BE2C (cell line): ENCODE measurements at regions not wholly inside any gene's neighbourhood (a gene's known extent, or its start where the extent isn't known, plus 50 kb on each side); places are given as distances from the start of the nearest gene placed in this dataset.

Experiments used
- DNase-seq: peaks from one replicate; pipeline ENCODE4 v3.0.0-alpha.2; 2020
- H3K27me3 ChIP-seq: fragments of 250-450 bp; sonication (Bioruptor Pico); 2 replicates; pipeline ENCODE4 v1.5.1; 2020; ENCODE audit warnings: mild to moderate bottlenecking
- H3K36me3 ChIP-seq: fragments of 250-450 bp; sonication (Bioruptor Pico); 2 replicates; pipeline ENCODE4 v1.5.1; 2020; ENCODE audit warnings: mild to moderate bottlenecking
- H3K4me1 ChIP-seq: fragments of 250-450 bp; sonication (Bioruptor Pico); 2 replicates; pipeline ENCODE4 v1.5.1; 2020
- H3K4me3 ChIP-seq: 2 replicates; pipeline ENCODE4 v1.5.1; 2011; ENCODE audit warnings: low read depth, low read length
- H3K9me3 ChIP-seq: fragments of 250-450 bp; sonication (Bioruptor Pico); 2 replicates; pipeline ENCODE4 v1.5.1; 2020
- CTCF ChIP-seq: IDR thresholded peaks from 2 replicates; pipeline ENCODE4 v1.5.1; 2012; ENCODE audit warnings: mild to moderate bottlenecking, low read depth, low read length

- peaks cover 3% of the 10 kb centered on the region; the same call in 1 of the 2 replicates for H3K4me1 ChIP-seq
- no peak for DNase-seq
Measured at GRCh38 chr7:130944997-130945396, 211.0 kb upstream of the KLF14 start.

GRCh38 chr7:130945411-130945811, 211.4 kb upstream of the KLF14 start:
- Histone ChIP-seq H3K9me3 (no peaks in the 10 kb centered on the region), H3K4me1 (peaks cover 3% of the 10 kb centered on the region; the same call in 1 of the 2 replicates), H3K4me3 (no peak overlapping the region), H3K36me3 (no peaks in the 10 kb centered on the region; the same call in 1 of the 2 replicates), H3K27me3 (no peaks in the 10 kb centered on the region)
- TF ChIP-seq CTCF = no peak
- no peak for DNase-seq

More at GRCh38 chr7:130944997-130945396, 211.0 kb upstream of the KLF14 start:
- H3K4me3 ChIP-seq = no peak overlapping the region
- H3K9me3 ChIP-seq = no peaks in the 10 kb centered on the region
- H3K27me3 ChIP-seq = no peaks in the 10 kb centered on the region
- TF ChIP-seq CTCF = no peak
- no peaks in the 10 kb centered on the region; the same call in 1 of the 2 replicates for H3K36me3 ChIP-seq

GRCh38 chr7:130946114-130946513, 212.1 kb upstream of the KLF14 start:
- no peaks in the 10 kb centered on the region for H3K27me3 ChIP-seq

GRCh38 chr7:130947792-130948580, 214.0 kb upstream of the KLF14 start:
- H3K9me3 ChIP-seq = no peaks in the 10 kb centered on the region
- no peak for TF ChIP-seq CTCF
- H3K4me3 ChIP-seq = no peak overlapping the region
- no peaks in the 10 kb centered on the region for H3K27me3 ChIP-seq
- DNase-seq = no peak
- H3K36me3 ChIP-seq = no peaks in the 10 kb centered on the region; the same call in 1 of the 2 replicates
- no peaks in the 10 kb centered on the region for H3K4me1 ChIP-seq

More at GRCh38 chr7:130946114-130946513, 212.1 kb upstream of the KLF14 start:
- Histone ChIP-seq H3K4me3 (no peak overlapping the region), H3K9me3 (no peaks in the 10 kb centered on the region), H3K36me3 (no peaks in the 10 kb centered on the region; the same call in 1 of the 2 replicates), H3K4me1 (peaks cover 3% of the 10 kb centered on the region; the same call in 1 of the 2 replicates)
- TF ChIP-seq CTCF = no peak
- DNase-seq = no peak

- no peaks in the 10 kb centered on the region for H3K27me3 ChIP-seq
- no peaks in the 10 kb centered on the region for H3K9me3 ChIP-seq
- DNase-seq = no peak
- H3K36me3 ChIP-seq = no peaks in the 10 kb centered on the region; the same call in 1 of the 2 replicates
- no peak overlapping the region for H3K4me3 ChIP-seq
- TF ChIP-seq CTCF = no peak
- no peaks in the 10 kb centered on the region for H3K4me1 ChIP-seq
Measured at GRCh38 chr7:130948822-130949221, 214.8 kb upstream of the KLF14 start.

GRCh38 chr7:130949550-130949949, 215.5 kb upstream of the KLF14 start:
- Histone ChIP-seq H3K9me3 (no peaks in the 10 kb centered on the region), H3K36me3 (no peaks in the 10 kb centered on the region), H3K27me3 (no peaks in the 10 kb centered on the region), H3K4me1 (no peaks in the 10 kb centered on the region), H3K4me3 (no peak overlapping the region)
- DNase-seq = no peak
- no peak for TF ChIP-seq CTCF
